Left lobe of liver (tissue), 2 donors: ENCODE measurements at regions not wholly inside any gene's neighbourhood (a gene's known extent, or its start where the extent isn't known, plus 50 kb on each side); places are given as distances from the start of the nearest gene placed in this dataset.

Source experiments
- ATAC-seq: fragments of 200-7000 bp; cut with Tn5 transposase; one replicate; pipeline ENCODE4 v1.9.1; 2020; ENCODE audit warnings: mild to moderate bottlenecking, moderate library complexity
- DNase-seq: peaks from one replicate; pipeline ENCODE4 v3.0.0-alpha.2; 2020; ENCODE audit warnings: low spot score
- donor health status: DM: no; HTN: no; CAD: no; lungs with moderate emphysema.
- donor health status: DM: no; HTN: yes; CAD: no.

GRCh38 chr11:42545954-42546353 is 765.8 kb upstream of the API5 start:
- no peak for DNase-seq

DNA sequence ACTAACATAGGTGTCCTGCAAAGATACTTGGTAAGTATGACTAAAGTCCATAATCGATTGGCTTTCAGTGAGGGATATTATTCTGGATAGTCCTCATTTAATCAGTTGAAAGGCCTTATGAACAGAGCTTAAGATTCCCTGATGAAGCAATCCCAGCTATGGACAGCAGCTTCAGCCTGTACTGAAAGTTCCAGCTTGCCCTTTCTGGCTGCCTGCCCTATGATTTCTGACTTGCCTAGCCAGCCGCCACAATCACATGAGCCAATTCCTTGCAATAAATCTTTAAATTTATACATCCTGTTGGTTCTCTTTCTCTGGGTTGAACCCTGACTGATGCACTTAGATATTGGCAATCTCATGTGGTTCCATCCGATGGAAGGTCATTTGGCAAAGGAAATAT is 759.0 kb upstream of the API5 start:
- DNase-seq (no peak), ATAC-seq (no peak)

More at GRCh38 chr11:42545954-42546353, 765.8 kb upstream of the API5 start:
- no peak for ATAC-seq

- ATAC-seq: no peak
- DNase-seq: no peak
Measured at GRCh38 chr11:42555190-42555589, 756.6 kb upstream of the API5 start.

DNA sequence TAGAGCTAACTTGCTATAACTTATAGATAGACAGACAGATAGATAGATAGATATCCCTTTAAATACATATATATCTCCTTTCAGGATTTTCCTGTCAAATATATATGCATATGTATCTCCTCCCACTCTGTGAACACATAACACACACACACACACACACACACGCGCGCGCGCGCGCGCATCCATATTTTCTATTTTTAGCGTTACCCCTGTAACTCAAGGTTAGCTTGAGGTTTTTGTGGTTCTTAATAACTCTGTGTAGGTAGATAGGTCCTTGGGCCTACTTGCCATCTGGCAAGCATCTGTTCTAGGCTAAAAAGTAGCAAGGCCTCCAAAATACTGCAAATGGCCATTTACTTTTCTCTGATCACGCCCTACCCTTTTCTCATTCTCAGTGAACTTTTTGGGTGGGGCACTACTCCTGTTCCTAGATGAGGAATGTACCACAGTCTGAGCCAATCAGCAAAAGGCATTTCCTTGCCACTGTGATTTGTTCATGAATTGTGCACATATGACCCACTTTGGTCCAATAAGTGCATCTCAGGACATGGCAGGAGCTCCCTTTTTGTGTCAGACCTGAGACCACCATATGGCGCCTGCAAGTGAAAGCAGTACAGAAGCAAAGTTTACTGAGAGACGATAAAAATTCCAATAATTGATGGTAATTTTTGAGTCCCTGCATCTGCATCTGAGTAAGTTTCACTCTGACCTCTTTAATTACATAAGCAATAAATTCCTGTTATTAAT is 740.5 kb upstream of the API5 start:
- ATAC-seq: no peak
- no peak for DNase-seq

- ATAC-seq (no peak), DNase-seq (no peak)
Measured at GRCh38 chr11:42571878-42572610, 739.8 kb upstream of the API5 start.

GRCh38 chr11:42576318-42576717 is 735.5 kb upstream of the API5 start:
- ATAC-seq (no peak), DNase-seq (no peak)

DNA sequence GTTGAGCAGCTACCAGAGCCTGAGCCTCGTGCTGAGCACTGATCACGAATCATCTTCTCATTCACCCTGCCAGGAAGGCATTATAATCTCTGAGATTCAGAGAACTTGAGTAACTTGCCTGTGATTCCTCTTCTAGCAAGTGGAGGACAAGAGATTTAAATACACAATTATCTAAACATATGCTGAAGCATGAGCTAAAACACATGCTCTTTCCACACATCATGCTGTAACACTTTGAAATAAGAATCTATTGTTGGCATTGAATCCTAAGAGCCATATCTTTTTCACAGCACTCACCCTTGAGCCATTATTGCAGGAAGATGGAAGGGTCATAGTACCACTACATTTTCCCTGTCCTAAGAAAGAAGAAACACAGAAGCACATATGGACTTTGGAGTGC is 722.5 kb upstream of the API5 start:
- no peak for ATAC-seq
- no peak for DNase-seq

- no peak for ATAC-seq
- DNase-seq: no peak
Measured at GRCh38 chr11:42591841-42592240, 720.0 kb upstream of the API5 start.

- ATAC-seq: no peak
- DNase-seq: no peak
Measured at GRCh38 chr11:42593441-42593840, 718.4 kb upstream of the API5 start.

DNA sequence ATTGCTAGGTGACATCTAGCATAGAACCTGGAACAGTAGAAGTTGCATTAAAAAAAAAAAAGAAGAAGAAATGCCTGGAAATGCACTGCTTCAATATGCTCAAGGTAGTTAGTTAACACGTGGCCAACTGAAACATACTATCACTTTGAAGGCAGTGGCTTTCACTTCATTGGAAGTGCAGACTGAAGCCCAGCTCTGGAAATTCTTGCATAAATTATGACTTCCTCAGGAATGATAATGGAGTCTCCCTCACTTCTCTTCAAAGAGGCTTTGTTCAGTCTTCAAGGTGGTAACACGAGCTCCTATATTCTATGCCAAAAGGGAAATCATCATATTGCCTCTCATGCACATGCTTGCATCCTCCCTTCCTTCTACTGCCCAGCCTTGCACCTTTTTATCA is 715.9 kb upstream of the API5 start:
- DNase-seq (no peak), ATAC-seq (no peak)

DNA sequence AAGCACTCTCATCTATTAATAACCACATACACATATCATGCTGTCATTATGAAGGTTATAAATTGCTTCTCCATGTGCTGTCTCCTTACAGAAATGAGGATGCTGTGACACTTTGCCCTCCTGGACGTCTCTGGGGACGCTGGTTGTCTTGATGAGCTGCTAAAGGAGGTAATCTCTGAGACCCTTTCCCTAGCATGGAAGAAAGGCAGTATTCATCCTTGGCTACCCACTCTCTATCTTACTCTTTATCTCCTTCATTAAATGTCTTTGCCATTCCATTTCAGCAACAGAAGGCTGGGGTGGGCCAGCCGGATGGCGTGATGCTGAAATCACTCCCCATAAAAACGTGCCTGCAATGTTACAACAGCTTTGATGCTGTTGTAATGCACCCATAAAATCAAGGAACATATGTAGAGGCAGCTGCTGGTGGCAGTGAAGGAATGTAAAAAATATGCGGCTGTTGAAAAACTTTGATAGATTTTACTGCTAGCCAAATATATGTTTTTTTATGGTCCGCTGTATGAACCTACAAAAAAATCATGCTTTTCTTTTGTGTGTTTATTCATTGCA is 715.1 kb upstream of the API5 start:
- no peak for ATAC-seq

GRCh38 chr11:42598341-42598740 is 713.5 kb upstream of the API5 start:
- ATAC-seq (no peak), DNase-seq (no peak)

More for the DNA sequence above, 715.1 kb upstream of the API5 start:
- no peak for DNase-seq

DNA sequence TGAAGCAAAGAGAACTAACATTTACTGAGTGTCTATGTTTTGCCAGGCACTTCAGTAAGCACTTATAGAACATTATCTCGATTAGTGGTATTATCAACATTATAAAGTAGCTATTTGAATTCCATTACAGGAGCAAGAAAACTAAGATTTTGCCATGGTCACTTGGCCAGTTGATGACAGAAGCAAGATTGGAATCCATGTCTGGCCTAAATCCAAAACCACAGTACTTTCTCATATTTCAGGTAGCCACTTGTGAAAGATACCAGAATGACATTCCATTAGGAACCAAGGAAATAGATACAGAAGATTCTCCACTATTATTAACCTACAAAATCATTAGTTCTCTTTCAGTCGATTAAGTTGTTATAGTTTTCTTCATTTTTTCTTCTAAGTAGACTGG is 691.0 kb upstream of the API5 start:
- DNase-seq: no peak
- no peak for ATAC-seq

DNA sequence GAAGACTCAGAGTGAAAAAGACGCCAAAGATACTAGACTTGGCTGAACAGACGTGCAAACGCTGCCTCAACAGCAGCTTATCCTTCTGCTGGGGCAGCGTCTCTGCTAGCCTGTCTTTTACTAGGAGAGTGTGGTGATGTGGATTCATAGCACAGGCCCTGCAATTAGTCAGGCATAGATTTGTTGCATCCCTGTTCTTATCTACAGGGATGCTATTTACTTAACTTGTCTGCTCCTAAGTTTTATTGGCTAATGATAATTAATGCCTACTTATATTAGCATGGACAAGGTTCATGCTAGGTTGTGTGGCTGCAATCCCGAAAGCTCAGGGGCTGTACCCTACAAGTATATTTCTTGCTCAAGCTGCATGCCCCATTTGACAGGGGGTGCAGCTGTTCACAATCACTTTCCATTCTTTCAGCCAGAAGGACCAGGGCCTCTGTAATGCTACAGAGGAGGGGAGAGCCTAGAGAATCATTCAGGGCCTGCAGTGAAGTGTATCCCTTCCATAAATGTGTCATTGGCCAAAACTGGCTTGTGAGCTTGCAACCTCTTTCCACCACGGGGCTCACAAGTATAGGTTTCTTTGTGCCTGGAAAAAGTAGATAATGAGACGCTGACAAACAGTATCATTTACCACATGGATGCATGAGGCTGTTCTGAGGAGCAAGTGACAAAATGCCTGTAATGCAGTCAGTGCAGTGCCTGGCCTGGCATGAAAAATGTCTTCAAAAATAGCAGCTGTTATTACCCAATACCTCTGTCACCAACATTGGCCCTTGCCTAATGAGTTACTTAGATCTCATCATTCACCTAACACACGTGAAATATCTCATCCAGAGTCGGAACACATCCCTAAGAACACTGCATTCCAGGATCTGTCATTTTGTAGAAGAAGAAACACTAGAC is 685.8 kb upstream of the API5 start:
- ATAC-seq (no peak), DNase-seq (no peak)

DNA sequence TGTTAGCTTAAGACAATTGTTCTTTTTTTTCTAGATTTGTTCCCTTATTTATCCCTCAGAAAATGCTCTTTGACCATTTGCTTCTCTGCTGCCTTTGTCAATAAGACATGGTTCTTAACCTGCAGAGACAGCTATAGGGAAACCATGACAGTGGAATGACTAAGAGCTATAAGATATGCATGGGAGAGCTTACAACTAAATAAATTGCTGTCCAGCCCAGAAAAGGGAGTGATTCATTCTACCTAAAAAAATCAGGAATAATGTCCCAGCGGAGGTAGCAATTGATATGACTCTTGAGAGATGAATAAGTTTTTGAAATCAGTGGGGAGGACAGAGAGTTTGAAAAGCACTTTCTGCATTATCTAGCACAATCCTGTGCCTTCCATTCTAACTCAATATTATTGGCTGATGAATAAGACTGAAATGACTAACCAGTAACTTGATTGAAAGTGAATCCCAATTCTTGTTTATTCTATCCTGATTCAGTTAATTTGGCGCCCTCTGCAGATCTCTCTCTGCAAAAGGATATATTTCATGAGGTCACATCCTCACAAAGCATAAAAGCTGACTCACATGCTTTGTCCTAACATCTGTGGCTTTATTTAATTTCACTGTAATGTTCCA is 680.5 kb upstream of the API5 start:
- ATAC-seq: no peak

GRCh38 chr11:42646959-42647358 is 664.8 kb upstream of the API5 start:
- ATAC-seq: no peak

More for the DNA sequence above, 680.5 kb upstream of the API5 start:
- DNase-seq: no peak

DNA sequence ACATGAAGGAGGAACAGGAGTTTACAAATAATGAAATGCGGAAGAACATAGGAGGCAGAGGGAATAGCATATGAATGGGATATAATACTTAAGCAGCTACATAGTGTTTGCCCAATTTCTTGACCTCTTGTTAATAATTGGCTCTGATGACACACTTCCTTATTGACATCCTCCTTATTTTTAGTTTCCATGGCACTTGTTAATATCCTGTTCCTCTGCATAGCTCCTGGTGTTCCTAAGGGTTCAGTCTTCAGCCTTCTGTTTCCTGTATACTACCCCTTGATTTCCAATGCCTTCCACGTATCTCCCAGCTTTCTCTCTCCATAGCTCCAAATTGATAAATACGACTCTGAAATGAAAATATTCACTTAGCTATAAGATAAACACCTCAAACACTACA is 663.8 kb upstream of the API5 start:
- ATAC-seq: no peak

More at GRCh38 chr11:42646959-42647358, 664.8 kb upstream of the API5 start:
- DNase-seq: no peak

GRCh38 chr11:42651621-42652020 is 660.2 kb upstream of the API5 start:
- no peak for DNase-seq
- ATAC-seq: no peak

More for the DNA sequence above, 663.8 kb upstream of the API5 start:
- DNase-seq: no peak

DNA sequence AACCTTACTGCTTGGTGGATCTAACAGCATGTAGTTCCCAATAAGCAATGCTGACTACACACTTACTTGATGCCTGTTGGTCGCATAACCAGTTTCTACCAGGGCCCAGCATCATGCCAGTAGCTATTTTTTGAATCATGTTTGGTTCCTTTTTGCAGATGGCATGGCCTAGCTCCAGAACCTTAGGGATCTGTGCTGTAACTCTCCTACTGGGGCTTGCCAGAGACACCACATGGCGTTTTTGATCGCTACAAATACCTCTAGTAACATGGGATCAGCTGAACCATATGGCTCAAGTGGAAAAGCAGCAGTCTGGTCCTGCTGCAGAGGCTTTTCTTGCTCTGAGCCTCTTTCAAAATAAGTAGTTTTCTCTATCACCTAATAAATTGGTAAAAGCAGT is 654.6 kb upstream of the API5 start:
- no peak for ATAC-seq
- no peak for DNase-seq

GRCh38 chr11:42661942-42662341 is 649.9 kb upstream of the API5 start:
- DNase-seq (no peak), ATAC-seq (no peak)
